ENCODE measurements at regions not wholly inside any gene's neighbourhood (a gene's known extent, or its start where the extent isn't known, plus 50 kb on each side); places are given as distances from the start of the nearest gene placed in this dataset.
"Not testable (repeated sequence)": the region's sequence is repeated elsewhere in the genome, so short reads cannot be mapped to it uniquely, and the experiment has no call there.

DNA sequence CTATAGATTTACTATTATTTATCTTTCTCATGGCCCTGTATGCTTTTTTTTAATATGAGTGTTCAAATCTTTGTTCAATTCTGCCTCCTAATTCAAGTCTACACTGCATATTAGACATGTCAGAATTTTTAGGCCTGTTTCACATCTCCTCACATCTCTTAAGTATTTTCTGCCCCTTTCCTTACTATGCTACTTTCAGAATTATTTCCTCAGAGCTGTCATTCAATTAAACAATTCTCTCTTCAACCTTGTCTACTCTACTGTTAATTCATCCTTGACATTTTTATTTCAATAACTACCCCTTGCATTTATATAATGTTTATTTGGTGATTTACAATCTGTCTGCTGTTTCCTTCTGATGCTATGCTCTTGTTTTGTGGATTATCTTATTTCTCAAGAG, 91.1 kb downstream of the CAPZA3 start:
- Histone ChIP-seq H3K9ac (ENCODE audit: low read length) (no peak overlapping the region), H3K4me2 (ENCODE audit: low read length) (no peak overlapping the region), H2AFZ (ENCODE audit: low read depth, low read length) (no peak overlapping the region), H3K27me3 (ENCODE audit: insufficient read depth, low read length) (no peaks in the 10 kb centered on the region), H4K20me1 (ENCODE audit: insufficient read depth, low read length) (no peaks in the 10 kb centered on the region), H3K79me2 (ENCODE audit: insufficient read depth, low read length) (no peaks in the 10 kb centered on the region), H3K4me3 (ENCODE audit: insufficient read depth, low read depth, low read length) (no peak overlapping the region), H3K27ac (ENCODE audit: low read depth, low read length) (no peak overlapping the region), H3K4me1 (ENCODE audit: insufficient read depth, low read length) (no peaks in the 10 kb centered on the region), H3K9me3 (ENCODE audit: insufficient read depth, low read depth, low read length) (no peaks in the 10 kb centered on the region), H3K36me3 (ENCODE audit: insufficient read depth, low read length) (no peaks in the 10 kb centered on the region)
- Mint-ChIP-seq H3K27ac (ENCODE audit: unreplicated experiment) (no peak overlapping the region), H3K27me3 (ENCODE audit: low read depth, unreplicated experiment) (no peaks in the 10 kb centered on the region), H3K4me1 (ENCODE audit: low read depth, unreplicated experiment) (no peaks in the 10 kb centered on the region), H3K36me3 (ENCODE audit: low read depth, unreplicated experiment) (no peaks in the 10 kb centered on the region), H3K9me3 (ENCODE audit: unreplicated experiment) (peaks cover 11% of the 10 kb centered on the region), H3K4me3 (ENCODE audit: unreplicated experiment) (no peak overlapping the region)
- DNase-seq (ENCODE audit: low read depth) (no peak), FAIRE-seq (no peak)
- TF ChIP-seq, protein P1, sequence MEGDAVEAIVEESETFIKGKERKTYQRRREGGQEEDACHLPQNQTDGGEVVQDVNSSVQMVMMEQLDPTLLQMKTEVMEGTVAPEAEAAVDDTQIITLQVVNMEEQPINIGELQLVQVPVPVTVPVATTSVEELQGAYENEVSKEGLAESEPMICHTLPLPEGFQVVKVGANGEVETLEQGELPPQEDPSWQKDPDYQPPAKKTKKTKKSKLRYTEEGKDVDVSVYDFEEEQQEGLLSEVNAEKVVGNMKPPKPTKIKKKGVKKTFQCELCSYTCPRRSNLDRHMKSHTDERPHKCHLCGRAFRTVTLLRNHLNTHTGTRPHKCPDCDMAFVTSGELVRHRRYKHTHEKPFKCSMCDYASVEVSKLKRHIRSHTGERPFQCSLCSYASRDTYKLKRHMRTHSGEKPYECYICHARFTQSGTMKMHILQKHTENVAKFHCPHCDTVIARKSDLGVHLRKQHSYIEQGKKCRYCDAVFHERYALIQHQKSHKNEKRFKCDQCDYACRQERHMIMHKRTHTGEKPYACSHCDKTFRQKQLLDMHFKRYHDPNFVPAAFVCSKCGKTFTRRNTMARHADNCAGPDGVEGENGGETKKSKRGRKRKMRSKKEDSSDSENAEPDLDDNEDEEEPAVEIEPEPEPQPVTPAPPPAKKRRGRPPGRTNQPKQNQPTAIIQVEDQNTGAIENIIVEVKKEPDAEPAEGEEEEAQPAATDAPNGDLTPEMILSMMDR (IDR thresholded peaks at IDR 0.05; ENCODE audit: insufficient read depth, low read depth, low read length), result no peak
- TF ChIP-seq EZH2 (IDR thresholded peaks at IDR 0.05; ENCODE audit: insufficient read depth, low read length), result no peak

DNA sequence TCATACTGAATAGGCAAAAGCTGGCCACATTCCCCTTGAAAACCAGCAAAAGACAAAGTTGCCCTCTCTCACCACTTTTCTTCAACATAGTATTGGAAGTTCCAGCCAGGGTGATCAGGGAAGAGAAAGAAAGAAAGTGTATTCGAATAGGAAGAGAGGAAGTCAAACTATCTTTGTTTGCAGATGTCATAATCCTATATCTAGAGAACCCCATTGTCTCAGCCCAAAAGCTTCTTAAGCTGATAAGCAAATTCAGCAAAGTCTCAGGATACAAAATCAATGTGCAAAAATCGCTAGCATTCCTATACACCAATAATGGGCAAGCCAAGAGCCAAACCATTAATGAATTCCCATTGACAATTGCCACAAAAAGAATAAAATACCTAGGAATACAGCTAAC, 95.0 kb downstream of the CAPZA3 start:
- FAIRE-seq; H3K27ac ChIP-seq (ENCODE audit: low read depth, low read length); H3K4me2 ChIP-seq (ENCODE audit: low read length); DNase-seq (ENCODE audit: low read depth); H3K4me1 ChIP-seq (ENCODE audit: insufficient read depth, low read length); H3K9me3 ChIP-seq (ENCODE audit: insufficient read depth, low read depth, low read length); H3K79me2 ChIP-seq (ENCODE audit: insufficient read depth, low read length); H3K4me1 Mint-ChIP-seq (ENCODE audit: low read depth, unreplicated experiment); H3K27me3 Mint-ChIP-seq (ENCODE audit: low read depth, unreplicated experiment); H3K27ac Mint-ChIP-seq (ENCODE audit: unreplicated experiment); H4K20me1 ChIP-seq (ENCODE audit: insufficient read depth, low read length); H3K4me3 ChIP-seq (ENCODE audit: insufficient read depth, low read depth, low read length); H2AFZ ChIP-seq (ENCODE audit: low read depth, low read length); H3K36me3 ChIP-seq (ENCODE audit: insufficient read depth, low read length); H3K9ac ChIP-seq (ENCODE audit: low read length); H3K36me3 Mint-ChIP-seq (ENCODE audit: low read depth, unreplicated experiment); H3K4me3 Mint-ChIP-seq (ENCODE audit: unreplicated experiment); H3K27me3 ChIP-seq (ENCODE audit: insufficient read depth, low read length): not testable (repeated sequence)
- H3K9me3 Mint-ChIP-seq (ENCODE audit: unreplicated experiment), result peaks cover 11% of the 10 kb centered on the region

DNA sequence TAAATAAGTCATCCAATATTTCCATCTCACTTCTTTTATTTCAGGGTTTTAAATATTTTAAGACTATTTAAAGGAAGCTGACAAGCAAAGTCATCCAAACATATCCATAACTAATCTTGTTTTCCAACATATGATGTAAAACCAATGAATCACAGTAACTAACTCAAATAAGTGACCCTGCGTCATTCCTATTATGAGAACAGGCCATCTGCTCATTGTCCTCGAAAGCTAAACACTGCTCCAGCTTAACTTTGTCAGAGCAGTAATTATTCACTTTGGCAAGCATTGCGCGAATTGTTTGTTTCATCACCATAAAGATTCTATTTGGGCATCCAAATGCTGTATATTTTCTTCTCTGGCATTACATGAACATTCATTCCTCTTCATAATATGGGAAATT, 99.1 kb downstream of the CAPZA3 start:
- DNase-seq (ENCODE audit: low read depth) (peak; percentile 22), FAIRE-seq (no peak)
- Histone ChIP-seq H3K4me2 (ENCODE audit: low read length) (no peak overlapping the region), H3K9ac (ENCODE audit: low read length) (no peak overlapping the region), H3K36me3 (ENCODE audit: insufficient read depth, low read length) (no peaks in the 10 kb centered on the region), H3K27me3 (ENCODE audit: insufficient read depth, low read length) (no peaks in the 10 kb centered on the region), H3K4me3 (ENCODE audit: insufficient read depth, low read depth, low read length) (no peak overlapping the region), H2AFZ (ENCODE audit: low read depth, low read length) (no peak overlapping the region), H3K4me1 (ENCODE audit: insufficient read depth, low read length) (no peaks in the 10 kb centered on the region), H3K79me2 (ENCODE audit: insufficient read depth, low read length) (no peaks in the 10 kb centered on the region), H3K9me3 (ENCODE audit: insufficient read depth, low read depth, low read length) (no peaks in the 10 kb centered on the region), H3K27ac (ENCODE audit: low read depth, low read length) (no peak overlapping the region), H4K20me1 (ENCODE audit: insufficient read depth, low read length) (no peaks in the 10 kb centered on the region)
- Mint-ChIP-seq H3K4me3 (ENCODE audit: unreplicated experiment) (no peak overlapping the region), H3K9me3 (ENCODE audit: unreplicated experiment) (peaks cover 7% of the 10 kb centered on the region), H3K27me3 (ENCODE audit: low read depth, unreplicated experiment) (no peaks in the 10 kb centered on the region), H3K27ac (ENCODE audit: unreplicated experiment) (no peak overlapping the region), H3K4me1 (ENCODE audit: low read depth, unreplicated experiment) (no peaks in the 10 kb centered on the region), H3K36me3 (ENCODE audit: low read depth, unreplicated experiment) (no peaks in the 10 kb centered on the region)
- no peak for TF ChIP-seq EZH2 (IDR thresholded peaks at IDR 0.05; ENCODE audit: insufficient read depth, low read length)
- TF ChIP-seq, protein P1 (IDR thresholded peaks at IDR 0.05; ENCODE audit: insufficient read depth, low read depth, low read length), result no peak

Data from astrocyte (in vitro differentiated cells and primary cell).